ENCODE measurements at regions not wholly inside any gene's neighbourhood (a gene's known extent, or its start where the extent isn't known, plus 50 kb on each side); places are given as distances from the start of the nearest gene placed in this dataset.

DNA sequence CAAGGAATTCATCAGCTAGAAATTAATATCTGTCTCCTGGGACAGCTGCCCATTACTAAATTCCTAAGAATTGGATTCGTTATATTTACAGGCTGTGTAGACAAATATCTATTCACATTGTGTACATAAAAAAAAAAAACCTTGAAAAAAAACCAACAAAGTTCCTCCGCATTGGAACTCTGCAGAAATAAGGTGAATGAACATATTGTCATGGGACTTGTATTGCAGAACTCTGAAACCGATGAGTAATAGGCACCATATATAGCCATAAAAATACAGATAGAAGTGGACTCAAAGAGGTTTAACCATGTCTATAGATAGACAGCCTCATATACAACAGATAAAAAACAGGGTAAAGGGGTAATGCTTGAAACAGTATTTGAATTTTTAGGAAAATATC, 909.9 kb upstream of the CHAC2 start:
- no peak for DNase-seq (ENCODE audit: low read depth)

- DNase-seq (ENCODE audit: low read depth) = no peak
Observed at GRCh38 chr2:52852006-52852405, 915.6 kb upstream of the CHAC2 start.

DNA sequence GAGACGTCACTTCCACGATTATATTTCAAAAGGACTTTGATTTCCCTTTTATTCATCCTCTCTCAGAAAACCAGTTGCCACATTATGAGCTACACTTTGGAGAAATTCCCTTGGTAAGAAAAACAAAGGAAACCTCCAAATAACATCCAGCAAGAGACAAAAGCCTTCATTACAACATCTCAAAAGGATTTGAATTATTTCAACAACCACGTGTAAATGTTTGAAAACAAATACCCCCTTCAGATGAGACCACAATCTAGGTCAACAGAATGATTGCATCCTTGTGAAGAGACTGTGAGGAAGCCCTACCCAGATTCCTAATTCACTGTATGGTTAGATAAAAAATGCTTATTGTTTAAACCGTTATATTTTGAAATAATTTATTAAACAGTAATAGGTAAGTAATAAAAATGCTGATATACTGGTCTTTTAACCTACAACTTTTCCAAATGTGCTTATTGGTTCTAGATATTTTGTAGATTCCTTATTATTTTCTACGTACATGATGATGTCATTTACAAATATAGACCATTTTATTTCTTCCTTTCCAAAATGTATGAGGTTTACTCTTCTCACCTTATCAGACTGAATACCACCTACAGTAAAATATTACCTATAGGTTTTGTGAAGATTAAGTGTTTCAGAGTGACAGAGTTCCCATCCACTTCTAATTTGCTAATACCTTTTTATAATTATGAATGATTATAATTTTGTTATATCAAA, 922.7 kb upstream of the CHAC2 start:
- no peak for DNase-seq (ENCODE audit: low read depth)

GRCh38 chr2:52835909-52836308, 931.7 kb upstream of the CHAC2 start:
- no peak for DNase-seq (ENCODE audit: low read depth)

GRCh38 chr2:52831216-52831615, 936.4 kb upstream of the CHAC2 start:
- no peak for DNase-seq (ENCODE audit: low read depth)

DNA sequence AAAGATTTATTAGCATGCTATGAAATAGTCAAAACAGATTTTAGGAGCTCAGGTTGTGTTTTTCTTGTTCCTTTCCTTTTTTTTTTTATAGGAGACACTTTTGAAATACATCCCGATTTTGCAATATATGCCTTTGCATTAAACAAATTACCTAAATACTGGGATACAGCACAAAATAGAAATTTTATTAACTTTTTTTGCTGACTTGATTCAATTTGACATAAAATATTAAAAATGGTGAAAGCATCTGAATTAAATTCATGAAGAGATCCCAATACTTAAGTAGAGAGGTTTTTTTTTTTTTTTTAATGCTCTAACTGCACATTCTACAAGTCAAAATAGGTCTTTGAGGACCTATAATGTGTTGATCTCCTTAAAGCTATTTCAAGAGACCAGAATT, 939.5 kb upstream of the CHAC2 start:
- DNase-seq (ENCODE audit: low read depth) = no peak

GRCh38 chr2:52821631-52822030, 946.0 kb upstream of the CHAC2 start:
- no peak for DNase-seq (ENCODE audit: low read depth)

DNA sequence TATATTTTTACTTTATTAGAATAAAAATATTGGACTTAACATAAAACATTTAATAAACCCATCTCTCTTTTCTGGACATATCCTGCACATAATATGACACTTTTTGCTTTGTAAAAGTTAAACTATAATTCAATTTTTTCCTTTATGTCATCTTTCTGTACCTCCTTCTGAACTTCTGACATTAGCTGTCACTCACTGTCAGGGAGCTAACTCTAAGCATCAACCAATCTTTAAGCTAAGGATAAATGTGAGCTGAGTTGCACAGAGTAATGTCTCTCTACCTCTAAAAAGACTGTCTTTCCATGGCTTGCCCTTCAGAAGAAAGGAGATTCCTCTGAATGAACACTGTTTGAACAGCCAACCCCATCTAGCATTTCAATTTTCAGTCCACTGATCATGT, 948.6 kb upstream of the CHAC2 start:
- no peak for DNase-seq (ENCODE audit: low read depth)

DNA sequence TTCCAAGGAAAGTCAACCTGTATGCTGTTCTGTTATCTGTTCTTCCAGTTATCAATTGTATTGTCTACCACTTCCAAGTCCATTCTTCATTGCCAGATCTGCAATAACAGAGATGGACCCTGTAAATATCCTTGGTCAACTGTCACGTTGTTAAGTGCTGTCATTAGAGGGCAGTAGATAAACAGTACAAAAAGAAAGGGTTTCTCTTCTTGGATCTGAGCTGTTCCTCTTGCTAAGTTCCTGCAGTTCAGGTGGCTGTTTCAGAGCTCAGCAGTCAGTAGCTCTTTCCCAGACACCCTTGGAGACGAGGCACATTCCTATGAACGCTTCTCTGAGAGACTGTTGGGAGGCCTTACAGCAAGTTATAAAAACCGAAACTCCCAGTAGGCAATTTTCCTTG, 957.1 kb upstream of the CHAC2 start:
- peak; percentile 51 for DNase-seq (ENCODE audit: low read depth)

- DNase-seq (ENCODE audit: low read depth) = no peak
Observed at GRCh38 chr2:52805901-52806410, 961.6 kb upstream of the CHAC2 start.

- no peak for DNase-seq (ENCODE audit: low read depth)
Observed at GRCh38 chr2:52794581-52794980, 973.0 kb upstream of the CHAC2 start.

- no peak for DNase-seq (ENCODE audit: low read depth)
Observed at GRCh38 chr2:52779446-52779845, 988.2 kb upstream of the CHAC2 start.

DNA sequence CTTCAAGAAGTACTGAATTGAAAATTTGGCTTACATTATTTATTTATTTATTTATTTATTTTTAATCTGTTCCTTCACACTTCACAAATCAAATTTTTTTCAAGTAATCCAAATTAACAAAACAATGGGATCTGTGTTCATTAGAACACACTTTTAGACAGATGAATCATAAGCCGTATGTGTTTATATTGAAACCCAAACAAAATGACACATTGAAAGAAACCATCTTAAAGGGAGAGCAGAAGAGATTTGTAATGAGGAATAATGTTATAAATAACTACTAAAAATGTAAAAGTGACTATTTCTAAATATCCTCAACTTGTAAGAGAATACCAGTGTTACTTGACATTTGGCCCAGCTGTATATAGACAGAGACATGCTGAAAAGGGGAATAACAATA, 991.0 kb upstream of the CHAC2 start:
- DNase-seq (ENCODE audit: low read depth) = no peak

- DNase-seq (ENCODE audit: low read depth) = no peak
Observed at GRCh38 chr2:52775674-52776073, 991.9 kb upstream of the CHAC2 start.

DNA sequence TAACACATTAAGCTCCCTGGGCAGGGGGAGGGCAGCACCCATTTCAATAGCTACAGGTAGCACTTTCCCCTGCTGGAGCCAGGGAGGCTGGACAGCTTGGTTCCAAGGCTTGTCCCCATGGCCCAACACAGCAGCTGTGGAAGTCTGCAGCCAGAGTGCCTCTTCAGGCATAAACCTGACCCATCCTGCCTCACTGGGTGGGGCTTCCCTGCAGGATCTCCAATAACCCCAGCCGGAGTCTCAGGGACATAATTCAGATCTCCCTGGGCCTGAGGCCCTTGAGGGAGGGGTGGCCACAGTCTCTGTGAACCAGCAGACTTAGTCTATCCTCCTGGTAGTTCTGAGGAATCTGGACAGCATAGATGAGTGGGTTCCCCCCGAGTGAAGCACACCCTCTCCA, 1001.9 kb upstream of the CHAC2 start:
- DNase-seq (ENCODE audit: low read depth) = no peak

GRCh38 chr2:52749764-52750163, 1017.8 kb upstream of the CHAC2 start:
- no peak for DNase-seq (ENCODE audit: low read depth)

- no peak for DNase-seq (ENCODE audit: low read depth)
Observed at GRCh38 chr2:52745144-52745543, 1022.5 kb upstream of the CHAC2 start.

GRCh38 chr2:52732849-52733395, 1034.7 kb upstream of the CHAC2 start:
- DNase-seq (ENCODE audit: low read depth) = no peak

DNA sequence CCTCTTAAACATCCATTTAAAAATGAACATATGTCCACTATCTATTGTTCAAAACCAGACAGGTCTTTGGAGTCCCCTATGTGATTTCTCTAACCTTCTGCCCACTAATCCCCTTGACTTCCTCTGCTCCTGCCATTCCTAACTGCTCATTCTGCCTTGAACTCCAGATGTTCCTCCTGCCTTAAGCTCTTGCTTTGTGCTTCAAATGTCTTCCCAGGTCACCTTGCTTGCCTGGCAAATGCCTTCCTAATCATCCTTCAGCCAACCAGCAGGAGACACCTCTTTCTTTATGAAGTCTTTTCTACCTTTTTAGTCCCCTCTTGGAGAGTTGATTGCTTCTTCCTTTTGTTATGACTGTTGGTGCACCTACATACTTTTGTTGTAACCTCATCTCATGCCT, 1043.0 kb upstream of the CHAC2 start:
- DNase-seq (ENCODE audit: low read depth) = no peak

- no peak for DNase-seq (ENCODE audit: low read depth)
Observed at GRCh38 chr2:52717836-52718235, 1049.8 kb upstream of the CHAC2 start.

DNA sequence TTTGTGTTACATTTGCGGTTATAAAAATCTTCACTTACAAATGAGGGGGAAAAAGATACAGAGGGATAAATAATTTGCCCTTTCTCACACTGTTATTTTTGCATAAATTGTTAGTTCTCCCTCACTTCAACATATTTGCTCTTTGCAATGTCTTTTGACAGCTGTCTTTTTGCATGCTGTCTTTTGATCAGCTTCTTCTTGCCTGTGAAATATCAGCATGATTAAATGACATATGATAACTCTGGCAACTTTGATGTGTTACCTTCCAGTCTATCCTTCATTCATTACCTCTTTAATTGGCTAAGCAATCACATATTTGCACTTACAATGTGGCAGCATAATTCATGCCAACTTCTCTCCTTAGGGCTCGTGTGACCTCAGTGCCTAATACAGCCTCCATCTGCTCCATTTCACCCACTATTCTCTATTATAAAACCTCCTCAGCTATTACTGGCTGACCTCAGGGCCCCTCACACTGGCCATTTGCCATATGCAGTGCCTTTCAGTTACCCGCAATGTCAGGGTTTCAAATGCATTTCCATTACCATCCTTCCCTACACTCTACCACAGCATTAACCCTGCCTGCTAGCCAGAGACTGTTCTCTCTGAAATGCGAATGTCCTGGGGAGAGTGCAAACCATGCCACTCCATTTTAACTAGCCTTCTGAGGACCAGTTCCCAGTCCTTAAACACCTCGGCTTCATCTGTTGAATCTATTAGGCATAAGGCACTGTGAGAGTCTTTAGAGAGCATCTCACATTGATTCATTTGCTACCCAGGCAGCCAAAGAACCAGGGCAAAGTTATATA, 1056.6 kb upstream of the CHAC2 start:
- DNase-seq (ENCODE audit: low read depth) = no peak

GRCh38 chr2:52704251-52704650, 1063.4 kb upstream of the CHAC2 start:
- no peak for DNase-seq (ENCODE audit: low read depth)

DNA sequence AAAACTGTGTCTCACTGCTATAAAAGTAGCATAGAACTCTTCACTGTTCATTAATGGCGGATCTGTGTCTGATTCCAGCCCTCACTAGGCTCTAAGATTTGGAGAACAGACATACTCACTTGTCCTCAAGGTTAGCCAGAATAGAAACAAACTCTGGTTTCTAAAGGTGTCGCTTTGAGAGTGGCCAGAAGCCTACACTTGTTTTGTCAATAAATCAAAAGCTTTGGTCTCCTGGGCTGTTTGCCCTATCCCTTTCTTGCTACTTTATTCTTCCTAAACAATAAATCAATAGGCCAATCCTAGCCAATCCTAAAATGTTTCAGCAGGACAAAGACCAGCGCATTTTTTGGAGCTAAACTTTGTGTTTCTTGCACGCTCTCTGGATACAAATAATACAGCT, 1064.6 kb upstream of the CHAC2 start:
- no peak for DNase-seq (ENCODE audit: low read depth)

Measured in ELR (cell line).